ENCODE measurements at regions not wholly inside any gene's neighbourhood (a gene's known extent, or its start where the extent isn't known, plus 50 kb on each side); places are given as distances from the start of the nearest gene placed in this dataset.

GRCh38 chr19:31659897-31660210 is 310.6 kb upstream of the TSHZ3 start:
- Histone ChIP-seq H3K27me3 (no peaks in the 10 kb centered on the region), H3K36me3 (no peaks in the 10 kb centered on the region), H3K27ac (no peak overlapping the region), H3K9me3 (no peaks in the 10 kb centered on the region), H3K4me3 (ENCODE audit: low read depth in 1 of 2, low read length in 1 of 2) (no peak overlapping the region), H3K4me1 (ENCODE audit: control insufficient read depth in 1 of 2, insufficient read depth in 1 of 2, low read depth in 1 of 2, low read length in 1 of 2) (no peaks in the 10 kb centered on the region)
- no peak for TF ChIP-seq CTCF (IDR thresholded peaks at IDR 0.05)

GRCh38 chr19:31664096-31664495 is 314.9 kb upstream of the TSHZ3 start:
- Histone ChIP-seq H3K36me3 (no peaks in the 10 kb centered on the region), H3K9me3 (no peaks in the 10 kb centered on the region), H3K4me3 (ENCODE audit: low read depth in 1 of 2, low read length in 1 of 2) (no peak overlapping the region), H3K27me3 (no peaks in the 10 kb centered on the region), H3K4me1 (ENCODE audit: control insufficient read depth in 1 of 2, insufficient read depth in 1 of 2, low read depth in 1 of 2, low read length in 1 of 2) (no peaks in the 10 kb centered on the region), H3K27ac (no peak overlapping the region)
- no peak for TF ChIP-seq CTCF (IDR thresholded peaks at IDR 0.05)

- Histone ChIP-seq H3K36me3 (no peaks in the 10 kb centered on the region), H3K27ac (no peak overlapping the region), H3K4me3 (ENCODE audit: low read depth in 1 of 2, low read length in 1 of 2) (no peak overlapping the region), H3K9me3 (no peaks in the 10 kb centered on the region), H3K4me1 (ENCODE audit: control insufficient read depth in 1 of 2, insufficient read depth in 1 of 2, low read depth in 1 of 2, low read length in 1 of 2) (no peaks in the 10 kb centered on the region), H3K27me3 (no peaks in the 10 kb centered on the region)
- no peak for TF ChIP-seq CTCF (IDR thresholded peaks at IDR 0.05)
Observed at GRCh38 chr19:31664997-31665396, 315.8 kb upstream of the TSHZ3 start.

- Histone ChIP-seq H3K9me3 (no peaks in the 10 kb centered on the region), H3K4me1 (ENCODE audit: control insufficient read depth in 1 of 2, insufficient read depth in 1 of 2, low read depth in 1 of 2, low read length in 1 of 2) (no peaks in the 10 kb centered on the region), H3K36me3 (no peaks in the 10 kb centered on the region), H3K27ac (no peak overlapping the region), H3K27me3 (no peaks in the 10 kb centered on the region), H3K4me3 (ENCODE audit: low read depth in 1 of 2, low read length in 1 of 2) (no peak overlapping the region)
- TF ChIP-seq CTCF (IDR thresholded peaks at IDR 0.05) = no peak
Observed at GRCh38 chr19:31666126-31666525, 316.9 kb upstream of the TSHZ3 start.

GRCh38 chr19:31667106-31667505 is 317.9 kb upstream of the TSHZ3 start:
- Histone ChIP-seq H3K4me3 (ENCODE audit: low read depth in 1 of 2, low read length in 1 of 2) (no peak overlapping the region), H3K36me3 (no peaks in the 10 kb centered on the region), H3K27me3 (no peaks in the 10 kb centered on the region), H3K27ac (no peak overlapping the region), H3K9me3 (no peaks in the 10 kb centered on the region), H3K4me1 (ENCODE audit: control insufficient read depth in 1 of 2, insufficient read depth in 1 of 2, low read depth in 1 of 2, low read length in 1 of 2) (no peaks in the 10 kb centered on the region)
- no peak for TF ChIP-seq CTCF (IDR thresholded peaks at IDR 0.05)

- no peaks in the 10 kb centered on the region for H3K9me3 ChIP-seq
- H3K27ac ChIP-seq = no peak overlapping the region
- no peaks in the 10 kb centered on the region for H3K4me1 ChIP-seq (ENCODE audit: control insufficient read depth in 1 of 2, insufficient read depth in 1 of 2, low read depth in 1 of 2, low read length in 1 of 2)
- H3K36me3 ChIP-seq = no peaks in the 10 kb centered on the region
- H3K4me3 ChIP-seq (ENCODE audit: low read depth in 1 of 2, low read length in 1 of 2) = no peak overlapping the region
- TF ChIP-seq CTCF (IDR thresholded peaks at IDR 0.05) = no peak
- H3K27me3 ChIP-seq = no peaks in the 10 kb centered on the region
Observed at GRCh38 chr19:31668921-31669320, 319.7 kb upstream of the TSHZ3 start.
